ENCODE measurements at regions not wholly inside any gene's neighbourhood (a gene's known extent, or its start where the extent isn't known, plus 50 kb on each side); places are given as distances from the start of the nearest gene placed in this dataset.

- H3K36me3 ChIP-seq (ENCODE audit: insufficient read depth, low read length), result no peaks in the 10 kb centered on the region
- H3K79me2 ChIP-seq (replicated peaks; ENCODE audit: insufficient read depth, low read length), result no peaks in the 10 kb centered on the region
- no peak for TF ChIP-seq CTCF (IDR thresholded peaks at IDR 0.05; ENCODE audit: poor library complexity, severe bottlenecking)
- no peak for TF ChIP-seq EZH2 (IDR thresholded peaks at IDR 0.05; ENCODE audit: borderline replicate concordance, insufficient read depth, low read length, poor library complexity, severe bottlenecking)
- TF ChIP-seq TAF1 (IDR thresholded peaks at IDR 0.05; ENCODE audit: low read depth), result no peak
- TF ChIP-seq POLR2AphosphoS5 (IDR thresholded peaks at IDR 0.05), result no peak
- TF ChIP-seq MXI1 (conservative IDR thresholded peaks at IDR 0.05; ENCODE audit: poor library complexity, severe bottlenecking), result no peak
- TF ChIP-seq REST (IDR thresholded peaks at IDR 0.05; ENCODE audit: borderline replicate concordance), result no peak
- no peak for TF ChIP-seq SMC3 (conservative IDR thresholded peaks at IDR 0.05; ENCODE audit: poor library complexity)
- TF ChIP-seq EP300 (conservative IDR thresholded peaks at IDR 0.05; ENCODE audit: poor library complexity, severe bottlenecking), result no peak
- TF ChIP-seq RAD21 (conservative IDR thresholded peaks at IDR 0.05), result no peak
- no peak overlapping the region for H3K27ac ChIP-seq (ENCODE audit: low read length)
- no peaks in the 10 kb centered on the region for H4K20me1 ChIP-seq (ENCODE audit: insufficient read depth)
- H2AFZ ChIP-seq (ENCODE audit: low read depth, low read length), result no peak overlapping the region
- H3K9me3 ChIP-seq (ENCODE audit: low read length), result no peaks in the 10 kb centered on the region
- H3F3A ChIP-seq (ENCODE audit: insufficient read depth, low read length, poor library complexity, severe bottlenecking), result no peaks in the 10 kb centered on the region
- no peaks in the 10 kb centered on the region for H3K9me2 ChIP-seq (ENCODE audit: insufficient read depth, low read length)
- no peak overlapping the region for H3K4me2 ChIP-seq (ENCODE audit: low read length)
- H3K4me3 ChIP-seq (ENCODE audit: low read length), result no peak overlapping the region
- no peak overlapping the region for H3K9ac ChIP-seq (ENCODE audit: low read length)
- H3K27me3 ChIP-seq (ENCODE audit: insufficient read depth, low read depth, low read length), result no peaks in the 10 kb centered on the region
Measured at GRCh38 chr1:69436151-69436550, 131.6 kb upstream of the LRRC7 start.

GRCh38 chr1:69438056-69438795 is 129.5 kb upstream of the LRRC7 start:
- Histone ChIP-seq H3F3A (ENCODE audit: insufficient read depth, low read length, poor library complexity, severe bottlenecking) (no peaks in the 10 kb centered on the region), H4K20me1 (ENCODE audit: insufficient read depth) (no peaks in the 10 kb centered on the region), H3K36me3 (ENCODE audit: insufficient read depth, low read length) (no peaks in the 10 kb centered on the region), H2AFZ (ENCODE audit: low read depth, low read length) (no peak overlapping the region), H3K27me3 (ENCODE audit: insufficient read depth, low read depth, low read length) (no peaks in the 10 kb centered on the region), H3K27ac (ENCODE audit: low read length) (no peak overlapping the region), H3K4me2 (ENCODE audit: low read length) (no peak overlapping the region), H3K9me2 (ENCODE audit: insufficient read depth, low read length) (no peaks in the 10 kb centered on the region), H3K4me3 (ENCODE audit: low read length) (no peak overlapping the region), H3K9me3 (ENCODE audit: low read length) (no peaks in the 10 kb centered on the region), H3K9ac (ENCODE audit: low read length) (no peak overlapping the region), H3K79me2 (replicated peaks; ENCODE audit: insufficient read depth, low read length) (no peaks in the 10 kb centered on the region)
- TF ChIP-seq POLR2AphosphoS5 (IDR thresholded peaks at IDR 0.05) (no peak), EZH2 (IDR thresholded peaks at IDR 0.05; ENCODE audit: borderline replicate concordance, insufficient read depth, low read length, poor library complexity, severe bottlenecking) (no peak), CTCF (IDR thresholded peaks at IDR 0.05; ENCODE audit: poor library complexity, severe bottlenecking) (no peak), REST (IDR thresholded peaks at IDR 0.05; ENCODE audit: borderline replicate concordance) (no peak), MXI1 (conservative IDR thresholded peaks at IDR 0.05; ENCODE audit: poor library complexity, severe bottlenecking) (no peak)
